Type B pancreatic cell (in vitro differentiated cells): ENCODE measurements at regions not wholly inside any gene's neighbourhood (a gene's known extent, or its start where the extent isn't known, plus 50 kb on each side); places are given as distances from the start of the nearest gene placed in this dataset.

ENCODE experiments used
- DNase-seq: peaks from one replicate; pipeline ENCODE4 v3.0.0; 2021; ENCODE audit warnings: mixed read lengths; ENCODE audit not compliant: unreplicated experiment; ENCODE audit errors: extremely low spot score
- H3K27ac Mint-ChIP-seq: 2 replicates; pipeline ENCODE4 v1.8.0; 2021; ENCODE audit warnings: mild to moderate bottlenecking, mixed read lengths
- H3K27me3 Mint-ChIP-seq: 2 replicates; pipeline ENCODE4 v1.8.0; 2021; ENCODE audit warnings: mixed read lengths
- H3K36me3 Mint-ChIP-seq: 2 replicates; pipeline ENCODE4 v1.8.0; 2021; ENCODE audit warnings: mixed read lengths
- H3K4me1 Mint-ChIP-seq: one replicate; pipeline ENCODE4 v1.8.0; 2021; ENCODE audit warnings: mixed read lengths; ENCODE audit not compliant: unreplicated experiment
- H3K4me3 Mint-ChIP-seq: 2 replicates; pipeline ENCODE4 v1.8.0; 2021; ENCODE audit warnings: mild to moderate bottlenecking, mixed read lengths
- H3K9me3 Mint-ChIP-seq: 2 replicates; pipeline ENCODE4 v1.8.0; 2021; ENCODE audit warnings: mixed read lengths
- TF ChIP-seq, protein P1 (sequence below): fragments of 200-600 bp; sonication (generic); conservative IDR thresholded peaks from 2 replicates; pipeline ENCODE4 v1.5.0; 2021; ENCODE audit warnings: antibody characterized with exemption, mild to moderate bottlenecking

- DNase-seq = no peak
- Mint-ChIP-seq H3K27me3 (no peaks in the 10 kb centered on the region), H3K4me3 (no peak overlapping the region), H3K27ac (no peak overlapping the region), H3K9me3 (no peaks in the 10 kb centered on the region), H3K36me3 (no peaks in the 10 kb centered on the region), H3K4me1 (peaks cover 10% of the 10 kb centered on the region)
- TF ChIP-seq, protein P1, sequence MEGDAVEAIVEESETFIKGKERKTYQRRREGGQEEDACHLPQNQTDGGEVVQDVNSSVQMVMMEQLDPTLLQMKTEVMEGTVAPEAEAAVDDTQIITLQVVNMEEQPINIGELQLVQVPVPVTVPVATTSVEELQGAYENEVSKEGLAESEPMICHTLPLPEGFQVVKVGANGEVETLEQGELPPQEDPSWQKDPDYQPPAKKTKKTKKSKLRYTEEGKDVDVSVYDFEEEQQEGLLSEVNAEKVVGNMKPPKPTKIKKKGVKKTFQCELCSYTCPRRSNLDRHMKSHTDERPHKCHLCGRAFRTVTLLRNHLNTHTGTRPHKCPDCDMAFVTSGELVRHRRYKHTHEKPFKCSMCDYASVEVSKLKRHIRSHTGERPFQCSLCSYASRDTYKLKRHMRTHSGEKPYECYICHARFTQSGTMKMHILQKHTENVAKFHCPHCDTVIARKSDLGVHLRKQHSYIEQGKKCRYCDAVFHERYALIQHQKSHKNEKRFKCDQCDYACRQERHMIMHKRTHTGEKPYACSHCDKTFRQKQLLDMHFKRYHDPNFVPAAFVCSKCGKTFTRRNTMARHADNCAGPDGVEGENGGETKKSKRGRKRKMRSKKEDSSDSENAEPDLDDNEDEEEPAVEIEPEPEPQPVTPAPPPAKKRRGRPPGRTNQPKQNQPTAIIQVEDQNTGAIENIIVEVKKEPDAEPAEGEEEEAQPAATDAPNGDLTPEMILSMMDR = no peak
Measured at GRCh38 chr5:68557162-68557936, 341.8 kb downstream of the PIK3R1 start.

DNA sequence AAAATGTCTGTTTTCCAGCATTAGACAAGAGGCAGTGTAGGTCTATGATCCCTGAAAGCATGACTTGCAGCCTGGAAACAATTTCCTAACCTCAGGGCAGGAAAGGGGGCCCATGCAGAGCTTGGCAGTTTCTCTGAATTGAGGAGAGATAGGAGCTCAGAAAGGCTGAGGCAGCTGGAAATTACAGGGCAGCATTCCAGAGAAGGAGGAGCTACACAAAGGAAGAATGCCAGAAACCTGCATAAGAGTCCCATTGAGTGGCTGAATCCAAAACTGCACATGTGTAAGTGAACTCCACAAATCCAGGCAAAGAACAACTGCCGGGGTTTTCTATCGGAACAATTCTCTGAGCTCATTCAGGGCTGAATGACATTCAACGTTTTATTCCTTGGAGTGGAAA lies 346.8 kb downstream of the PIK3R1 start:
- Mint-ChIP-seq H3K27me3 (no peaks in the 10 kb centered on the region), H3K9me3 (no peaks in the 10 kb centered on the region), H3K27ac (no peak overlapping the region), H3K4me1 (peaks cover 4% of the 10 kb centered on the region), H3K36me3 (peaks cover 4% of the 10 kb centered on the region), H3K4me3 (no peak overlapping the region)
- no peak for DNase-seq
- TF ChIP-seq, protein P1 = no peak

- Mint-ChIP-seq H3K27me3 (peaks cover 3% of the 10 kb centered on the region), H3K4me3 (no peak overlapping the region), H3K9me3 (no peaks in the 10 kb centered on the region), H3K4me1 (peaks cover 4% of the 10 kb centered on the region), H3K27ac (no peak overlapping the region), H3K36me3 (peaks cover 8% of the 10 kb centered on the region)
- TF ChIP-seq, protein P1 = no peak
- no peak for DNase-seq
Measured at GRCh38 chr5:68565427-68565826, 349.9 kb downstream of the PIK3R1 start.

GRCh38 chr5:68576805-68577204 lies 361.2 kb downstream of the PIK3R1 start:
- no peaks in the 10 kb centered on the region for H3K4me1 Mint-ChIP-seq
- DNase-seq = no peak
- H3K27ac Mint-ChIP-seq = no peak overlapping the region
- peaks cover 15% of the 10 kb centered on the region for H3K9me3 Mint-ChIP-seq
- H3K36me3 Mint-ChIP-seq = no peaks in the 10 kb centered on the region
- TF ChIP-seq, protein P1 = no peak
- H3K27me3 Mint-ChIP-seq = no peaks in the 10 kb centered on the region
- no peak overlapping the region for H3K4me3 Mint-ChIP-seq

DNA sequence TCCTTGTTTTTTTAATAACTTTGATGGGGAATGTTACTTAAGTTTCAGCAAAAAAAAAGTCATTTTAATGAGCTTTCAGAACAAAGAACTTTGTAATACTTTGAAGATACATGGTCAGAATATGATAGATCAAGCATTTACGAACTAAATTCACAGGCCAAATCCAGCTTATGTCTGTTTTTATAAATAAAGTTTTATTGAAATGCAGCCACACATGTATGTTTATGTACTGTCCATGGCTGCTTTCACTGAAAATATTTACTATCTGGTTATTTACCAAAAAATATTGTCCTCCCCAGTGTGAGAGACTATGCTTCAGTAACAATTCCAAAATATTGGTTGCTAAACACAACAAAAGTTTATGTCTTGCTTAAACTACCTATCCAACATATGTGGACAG lies 366.7 kb downstream of the PIK3R1 start:
- Mint-ChIP-seq H3K9me3 (peaks cover 13% of the 10 kb centered on the region), H3K4me1 (no peaks in the 10 kb centered on the region), H3K4me3 (no peak overlapping the region), H3K27ac (no peak overlapping the region), H3K27me3 (no peaks in the 10 kb centered on the region), H3K36me3 (no peaks in the 10 kb centered on the region)
- TF ChIP-seq, protein P1 = no peak
- no peak for DNase-seq
